HG02870 (cell line): ENCODE measurements at regions not wholly inside any gene's neighbourhood (a gene's known extent, or its start where the extent isn't known, plus 50 kb on each side); places are given as distances from the start of the nearest gene placed in this dataset.

Experiments
- ATAC-seq: cut with Tn5 transposase; IDR thresholded peaks from one replicate; pipeline ENCODE4 v1.9.1; 2021; ENCODE audit warnings: mild to moderate bottlenecking, moderate library complexity; ENCODE audit not compliant: unreplicated experiment

DNA sequence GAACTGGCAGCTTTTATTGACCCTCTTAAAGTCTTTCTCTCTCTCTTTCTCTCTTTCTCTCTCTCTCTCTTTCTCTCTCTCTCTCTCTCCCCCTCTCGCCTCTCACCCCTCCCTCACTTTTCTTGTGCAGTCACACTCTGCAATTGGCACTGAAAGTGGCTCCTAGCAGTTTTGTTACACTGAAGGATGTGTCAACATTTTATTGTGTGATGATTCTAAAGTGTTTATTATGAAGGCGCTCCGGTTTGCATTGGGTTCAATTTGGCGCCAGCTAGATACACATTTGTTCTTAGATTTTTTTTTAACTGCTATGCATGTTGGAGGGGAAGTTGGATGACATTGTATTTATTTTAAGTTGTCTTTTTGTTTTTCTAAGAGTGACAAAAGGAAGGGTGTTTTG is 64.0 kb upstream of the CHRM3 start:
- no peak for ATAC-seq

DNA sequence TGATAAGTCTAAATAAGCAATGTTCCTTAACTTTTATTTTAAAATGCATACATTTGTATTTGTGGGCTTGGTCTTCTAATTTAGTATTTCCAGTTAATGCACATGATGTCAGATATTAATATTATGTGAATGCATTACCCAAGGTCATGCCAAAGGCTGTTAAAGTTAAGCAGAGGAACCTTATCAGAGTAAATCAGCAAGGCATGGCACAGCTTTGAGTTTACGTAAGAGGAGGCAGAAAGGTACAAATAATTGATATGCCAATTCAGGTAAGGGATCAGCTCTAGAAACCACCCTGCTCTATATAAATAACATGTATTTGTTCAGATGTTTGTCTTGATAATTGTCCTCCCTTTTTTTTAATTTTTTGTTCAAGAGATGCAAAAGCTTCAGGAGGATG is 64.5 kb upstream of the CHRM3 start:
- ATAC-seq = no peak

- no peak for ATAC-seq
Measured at GRCh38 chr1:239317948-239318347, 68.4 kb upstream of the CHRM3 start.

DNA sequence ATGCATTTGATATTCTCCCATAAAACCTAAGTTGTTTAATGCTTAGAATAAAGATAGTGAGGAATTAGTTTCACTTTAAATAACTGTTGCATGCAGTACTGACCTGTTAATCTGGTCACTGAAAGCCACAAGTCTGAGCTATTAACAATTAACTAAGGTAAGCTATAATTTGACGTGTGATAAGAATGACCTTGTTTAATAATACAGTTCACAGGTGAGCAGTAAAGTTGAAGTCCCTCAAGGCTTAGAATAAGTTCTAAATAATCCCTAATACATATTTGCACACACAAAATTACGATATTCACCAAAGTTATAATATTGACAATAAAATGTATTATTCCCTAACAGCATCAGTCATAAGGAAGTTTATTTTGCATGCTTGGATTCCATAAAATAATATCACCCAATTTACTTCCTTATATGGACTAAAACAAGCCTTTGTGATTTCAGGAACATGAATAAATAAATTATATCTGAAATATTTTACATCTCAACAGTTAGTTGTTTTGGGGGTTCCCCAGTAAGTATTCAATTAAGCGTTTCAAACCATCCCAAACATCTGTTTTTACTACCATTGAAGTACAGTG is 70.6 kb upstream of the CHRM3 start:
- ATAC-seq = no peak

GRCh38 chr1:239311331-239311730 is 75.0 kb upstream of the CHRM3 start:
- ATAC-seq = no peak

DNA sequence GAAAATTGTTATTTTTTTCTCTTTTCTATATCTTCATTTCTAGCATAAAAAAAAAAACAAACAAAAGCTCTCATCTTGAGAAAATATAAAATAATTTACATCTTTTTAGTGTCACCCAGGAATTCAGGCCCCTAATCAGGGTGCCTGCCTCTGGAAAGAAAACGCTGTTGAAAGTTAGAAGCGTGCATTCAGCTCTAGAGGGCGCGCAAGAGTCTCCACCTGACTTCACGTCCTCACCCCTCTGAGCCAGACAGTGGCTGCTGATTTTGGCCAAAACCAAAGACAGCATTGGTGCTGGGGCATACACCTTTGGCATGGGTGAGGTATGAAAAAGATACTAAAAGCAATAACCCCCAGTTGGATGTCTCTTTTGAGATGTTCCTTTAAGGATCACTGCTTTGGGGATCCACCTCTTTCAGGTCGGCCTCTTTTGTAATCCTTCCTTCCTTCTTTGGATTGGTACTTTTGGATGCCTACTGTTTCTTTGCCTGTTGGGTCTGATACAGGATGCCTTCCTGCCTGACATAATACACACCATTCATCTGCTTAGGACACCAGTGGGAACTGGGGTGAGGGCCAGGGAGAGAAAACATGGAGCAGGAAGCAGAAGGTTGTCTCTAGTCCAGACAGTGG is 77.6 kb upstream of the CHRM3 start:
- no peak for ATAC-seq

DNA sequence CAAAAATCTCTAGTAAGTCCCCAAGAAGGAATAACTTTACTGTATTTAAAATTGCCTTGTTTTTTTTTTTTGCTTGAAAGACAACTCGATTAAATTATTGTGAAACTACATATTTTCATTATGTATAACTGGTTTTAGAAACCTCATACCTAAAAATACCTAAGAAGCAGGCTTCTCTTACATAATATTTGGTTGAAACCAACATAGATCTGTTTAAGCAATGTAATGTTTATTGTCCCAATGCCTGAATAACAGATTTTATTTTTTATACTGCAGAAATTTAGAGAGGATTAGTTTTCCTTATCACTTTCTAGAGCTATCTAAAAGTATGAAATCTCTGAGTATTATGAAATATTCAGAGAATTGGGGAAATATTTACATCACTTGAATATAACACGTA is 78.5 kb upstream of the CHRM3 start:
- no peak for ATAC-seq

DNA sequence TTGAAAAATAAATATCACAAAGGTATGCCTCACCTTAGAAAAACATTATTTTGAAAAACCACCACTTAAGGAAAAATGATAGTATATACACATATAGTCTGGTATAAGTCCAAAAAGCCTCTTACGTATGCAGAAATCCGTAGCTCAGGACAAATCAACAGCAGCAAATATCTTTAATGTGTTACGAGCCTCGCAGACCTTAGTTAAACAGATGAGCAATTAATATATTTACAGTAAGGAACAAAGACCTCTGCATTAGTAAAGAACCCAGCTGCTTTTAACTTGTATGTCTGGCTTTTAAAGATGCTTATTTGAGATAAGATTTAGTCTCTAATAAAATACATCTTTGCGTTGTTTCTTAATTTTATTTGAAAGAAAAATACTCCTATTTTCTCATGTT is 79.9 kb upstream of the CHRM3 start:
- no peak for ATAC-seq

DNA sequence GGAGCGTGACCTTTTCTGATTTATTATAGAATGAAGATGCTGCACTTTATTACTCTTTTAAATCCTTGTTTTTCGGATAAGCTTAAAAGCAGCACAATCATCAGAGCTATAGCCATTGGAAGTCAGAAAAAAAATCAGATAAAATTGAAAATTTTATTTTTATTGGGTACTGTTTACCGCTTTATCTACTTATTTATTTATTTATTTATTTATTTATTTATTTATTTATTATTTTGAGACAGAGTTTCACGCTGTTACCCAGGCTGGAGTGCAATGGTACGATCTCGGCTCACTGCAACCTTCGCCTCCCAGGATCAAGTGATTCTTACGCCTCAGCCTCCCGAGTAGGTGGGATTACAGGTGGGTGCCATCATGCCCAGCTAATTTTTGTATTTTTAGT is 83.1 kb upstream of the CHRM3 start:
- ATAC-seq = no peak

- no peak for ATAC-seq
Measured at GRCh38 chr1:239302696-239303095, 83.7 kb upstream of the CHRM3 start.

- no peak for ATAC-seq
Measured at GRCh38 chr1:239301251-239301650, 85.1 kb upstream of the CHRM3 start.

- no peak for ATAC-seq
Measured at GRCh38 chr1:239297910-239298309, 88.5 kb upstream of the CHRM3 start.

- no peak for ATAC-seq
Measured at GRCh38 chr1:239293350-239294110, 92.8 kb upstream of the CHRM3 start.

- ATAC-seq = no peak
Measured at GRCh38 chr1:239288820-239289554, 97.4 kb upstream of the CHRM3 start.

- no peak for ATAC-seq
Measured at GRCh38 chr1:239287296-239287695, 99.1 kb upstream of the CHRM3 start.

DNA sequence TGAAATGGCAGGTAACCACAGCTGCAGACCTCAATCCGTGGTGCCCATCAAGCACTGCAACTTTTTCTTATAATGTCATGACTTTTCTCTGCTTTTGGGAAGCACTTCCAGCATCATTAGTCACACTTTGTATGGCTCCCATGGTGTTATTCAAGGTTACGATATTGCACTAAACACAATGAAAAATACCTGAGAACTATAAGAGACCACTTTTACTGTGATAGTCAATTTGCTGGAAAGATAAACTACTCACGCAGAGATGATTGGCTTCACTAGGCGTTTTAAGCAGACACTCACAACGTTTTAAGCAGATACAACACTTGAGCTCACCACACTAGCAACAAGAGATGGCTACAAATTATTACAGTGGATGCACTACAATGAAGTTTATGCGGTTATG is 103.2 kb upstream of the CHRM3 start:
- no peak for ATAC-seq

GRCh38 chr1:239282411-239282810 is 104.0 kb upstream of the CHRM3 start:
- no peak for ATAC-seq

- ATAC-seq = no peak
Measured at GRCh38 chr1:239276051-239276450, 110.3 kb upstream of the CHRM3 start.

DNA sequence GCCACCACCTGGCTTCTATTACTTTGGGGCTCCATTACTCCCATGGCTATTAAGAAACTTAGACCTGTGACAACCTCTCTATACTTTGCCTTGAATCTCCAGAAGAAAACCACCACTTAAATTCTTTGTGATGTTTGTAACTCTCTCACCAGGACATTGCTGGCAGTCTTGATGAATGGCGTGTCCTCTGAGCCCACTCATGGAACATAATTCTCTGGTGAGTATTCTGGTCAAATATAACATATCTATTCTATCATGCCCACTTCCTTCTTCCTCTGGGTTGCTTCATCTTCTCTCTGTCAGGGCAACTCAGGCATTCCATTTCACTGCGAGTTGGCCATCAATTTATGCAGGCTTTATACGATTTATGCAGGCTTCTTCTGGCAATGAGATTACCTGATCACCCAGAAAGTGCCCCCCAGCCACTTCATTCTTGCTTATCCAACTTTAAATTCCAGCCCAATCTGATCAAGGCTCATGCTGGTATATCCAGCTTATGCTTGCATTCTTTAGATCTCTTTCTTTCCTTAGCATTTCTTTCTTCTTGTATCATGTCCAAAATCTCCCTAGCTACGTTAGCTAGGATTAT is 112.0 kb upstream of the CHRM3 start:
- no peak for ATAC-seq

DNA sequence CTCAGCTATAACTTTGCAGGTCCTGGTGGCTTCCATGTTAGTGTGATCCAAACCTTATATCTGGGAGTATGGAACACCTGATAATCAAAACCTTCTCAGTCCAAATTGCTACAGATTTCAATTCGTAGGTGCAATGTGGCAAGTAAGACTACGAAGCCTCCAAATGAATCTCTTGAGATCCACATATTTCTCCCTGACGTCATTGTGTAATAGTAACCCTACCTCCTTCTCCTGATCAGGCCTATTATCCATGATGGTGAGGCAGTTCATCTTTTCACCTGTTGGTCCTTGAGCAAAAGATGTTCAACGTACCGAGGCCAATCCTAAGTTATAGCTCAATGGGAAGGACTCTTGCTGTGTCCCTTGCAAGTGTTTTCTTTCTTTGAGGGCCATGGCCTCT is 115.9 kb upstream of the CHRM3 start:
- ATAC-seq = no peak

GRCh38 chr1:239269706-239270105 is 116.7 kb upstream of the CHRM3 start:
- no peak for ATAC-seq
